ENCODE measurements at regions not wholly inside any gene's neighbourhood (a gene's known extent, or its start where the extent isn't known, plus 50 kb on each side); places are given as distances from the start of the nearest gene placed in this dataset.
"Not testable (repeated sequence)": the region's sequence is repeated elsewhere in the genome, so short reads cannot be mapped to it uniquely, and the experiment has no call there.

DNA sequence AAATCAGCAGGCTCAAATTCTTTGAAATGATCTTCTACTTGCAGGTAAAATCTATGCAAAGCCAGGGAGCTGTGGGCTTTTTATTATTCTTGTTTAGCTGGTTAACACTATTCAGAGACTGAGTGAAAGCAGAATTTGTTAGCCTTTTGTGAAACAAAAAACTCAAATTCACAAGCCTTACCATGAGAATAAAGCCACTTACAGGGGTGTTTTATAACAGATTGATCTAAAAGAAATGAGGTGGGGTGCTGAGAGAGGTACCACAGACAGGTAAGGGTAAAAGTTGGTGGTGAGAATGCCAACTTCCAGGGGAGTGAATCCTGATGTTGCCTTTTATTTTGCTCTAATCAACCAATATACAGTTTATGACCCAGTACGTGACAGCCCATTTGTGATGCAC lies 1585.6 kb downstream of the EFNA5 start:
- Mint-ChIP-seq H3K9me3 (ENCODE audit: low read depth, unreplicated experiment) (no peaks in the 10 kb centered on the region), H3K4me3 (ENCODE audit: low read depth, unreplicated experiment) (no peak overlapping the region), H3K4me1 (ENCODE audit: low read depth, unreplicated experiment) (no peaks in the 10 kb centered on the region), H3K36me3 (ENCODE audit: insufficient read depth, unreplicated experiment) (no peaks in the 10 kb centered on the region), H3K27me3 (ENCODE audit: unreplicated experiment) (no peaks in the 10 kb centered on the region), H3K27ac (ENCODE audit: unreplicated experiment) (no peak overlapping the region)
- DNase-seq = no peak
- CTCF ChIA-PET = no interaction called here
- BruUV-seq (replicated peaks) = no TSS peak
- TF ChIP-seq CTCF (IDR thresholded peaks at IDR 0.05; ENCODE audit: unreplicated experiment) = no peak
- intact Hi-C loops (cut with micrococcal nuclease; ENCODE audit: unreplicated experiment) = no loop called here

DNA sequence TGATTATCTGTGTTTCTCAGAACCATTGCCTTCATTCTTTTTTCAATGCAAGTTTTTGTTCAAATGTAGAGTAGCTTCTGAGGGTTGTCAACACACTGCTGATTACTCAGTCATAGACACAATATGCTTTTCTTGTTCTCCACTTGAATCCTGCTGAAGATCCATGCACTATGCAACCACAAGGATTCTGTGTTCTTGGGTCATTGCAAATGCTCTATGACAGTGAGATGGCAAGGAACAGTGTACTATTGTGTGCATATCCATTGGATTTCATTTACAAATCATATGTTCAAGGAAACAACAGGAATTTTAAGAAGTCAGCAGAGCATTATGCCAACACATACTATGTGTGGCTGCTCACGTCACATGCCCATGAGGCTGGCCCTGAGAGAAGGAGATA lies 1590.2 kb downstream of the EFNA5 start:
- Mint-ChIP-seq H3K9me3 (ENCODE audit: low read depth, unreplicated experiment) (no peaks in the 10 kb centered on the region), H3K27ac (ENCODE audit: unreplicated experiment) (no peak overlapping the region), H3K36me3 (ENCODE audit: insufficient read depth, unreplicated experiment) (no peaks in the 10 kb centered on the region), H3K4me1 (ENCODE audit: low read depth, unreplicated experiment) (no peaks in the 10 kb centered on the region), H3K27me3 (ENCODE audit: unreplicated experiment) (no peaks in the 10 kb centered on the region), H3K4me3 (ENCODE audit: low read depth, unreplicated experiment) (no peak overlapping the region)
- CTCF ChIA-PET = no interaction called here
- DNase-seq = no peak
- BruUV-seq (replicated peaks) = no TSS peak
- intact Hi-C loops (cut with micrococcal nuclease; ENCODE audit: unreplicated experiment) = no loop called here
- no peak for TF ChIP-seq CTCF (IDR thresholded peaks at IDR 0.05; ENCODE audit: unreplicated experiment)

- Mint-ChIP-seq H3K4me1 (ENCODE audit: low read depth, unreplicated experiment) (no peaks in the 10 kb centered on the region), H3K4me3 (ENCODE audit: low read depth, unreplicated experiment) (no peak overlapping the region), H3K27ac (ENCODE audit: unreplicated experiment) (no peak overlapping the region), H3K27me3 (ENCODE audit: unreplicated experiment) (no peaks in the 10 kb centered on the region), H3K36me3 (ENCODE audit: insufficient read depth, unreplicated experiment) (no peaks in the 10 kb centered on the region), H3K9me3 (ENCODE audit: low read depth, unreplicated experiment) (peaks cover 2% of the 10 kb centered on the region)
- no peak for TF ChIP-seq CTCF (IDR thresholded peaks at IDR 0.05; ENCODE audit: unreplicated experiment)
- intact Hi-C loops (cut with micrococcal nuclease; ENCODE audit: unreplicated experiment) = no loop called here
- DNase-seq = no peak
- BruUV-seq (replicated peaks) = no TSS peak
- CTCF ChIA-PET = no interaction called here
These were observed 1594.1 kb downstream of the EFNA5 start for GRCh38 chr5:106076655-106077054.

- Mint-ChIP-seq H3K4me1 (ENCODE audit: low read depth, unreplicated experiment) (no peaks in the 10 kb centered on the region), H3K27me3 (ENCODE audit: unreplicated experiment) (no peaks in the 10 kb centered on the region), H3K27ac (ENCODE audit: unreplicated experiment) (no peak overlapping the region), H3K9me3 (ENCODE audit: low read depth, unreplicated experiment) (peaks cover 9% of the 10 kb centered on the region), H3K36me3 (ENCODE audit: insufficient read depth, unreplicated experiment) (no peaks in the 10 kb centered on the region), H3K4me3 (ENCODE audit: low read depth, unreplicated experiment) (no peak overlapping the region)
- BruUV-seq (replicated peaks) = no TSS peak
- DNase-seq = no peak
- CTCF ChIA-PET = no interaction called here
- no peak for TF ChIP-seq CTCF (IDR thresholded peaks at IDR 0.05; ENCODE audit: unreplicated experiment)
- intact Hi-C loops (cut with micrococcal nuclease; ENCODE audit: unreplicated experiment) = no loop called here
These were observed 1598.5 kb downstream of the EFNA5 start for GRCh38 chr5:106072208-106072607.

GRCh38 chr5:106047341-106047740 lies 1623.4 kb downstream of the EFNA5 start:
- Mint-ChIP-seq H3K4me3 (ENCODE audit: low read depth, unreplicated experiment) (no peak overlapping the region), H3K27me3 (ENCODE audit: unreplicated experiment) (no peaks in the 10 kb centered on the region), H3K9me3 (ENCODE audit: low read depth, unreplicated experiment) (no peaks in the 10 kb centered on the region), H3K4me1 (ENCODE audit: low read depth, unreplicated experiment) (no peaks in the 10 kb centered on the region), H3K36me3 (ENCODE audit: insufficient read depth, unreplicated experiment) (no peaks in the 10 kb centered on the region), H3K27ac (ENCODE audit: unreplicated experiment) (no peak overlapping the region)
- no peak for TF ChIP-seq CTCF (IDR thresholded peaks at IDR 0.05; ENCODE audit: unreplicated experiment)
- intact Hi-C loops (cut with micrococcal nuclease; ENCODE audit: unreplicated experiment) = no loop called here
- CTCF ChIA-PET = no interaction called here
- no peak for DNase-seq
- no TSS peak for BruUV-seq (replicated peaks)

DNA sequence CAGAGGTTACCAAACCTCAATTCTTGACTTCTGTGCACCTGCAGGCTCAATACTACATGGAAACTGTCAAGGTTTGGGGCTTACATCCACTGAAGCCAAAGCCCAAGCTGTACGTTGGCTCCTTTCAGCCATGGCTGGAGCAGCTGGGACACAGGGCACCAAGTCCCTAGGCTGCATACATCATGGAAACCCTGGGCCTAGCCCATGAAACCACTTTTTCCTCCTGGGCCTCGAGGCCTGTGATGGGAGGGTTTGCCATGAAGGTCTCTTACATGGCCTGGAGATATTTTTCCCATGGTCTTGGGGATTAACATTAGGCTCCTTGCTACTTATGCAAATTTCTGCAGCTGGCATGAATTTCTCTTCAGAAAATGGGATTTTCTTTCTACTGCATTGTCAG lies 1638.7 kb downstream of the EFNA5 start:
- BruUV-seq (replicated peaks); intact Hi-C loops (cut with micrococcal nuclease; ENCODE audit: unreplicated experiment); DNase-seq; H3K4me1 Mint-ChIP-seq (ENCODE audit: low read depth, unreplicated experiment); H3K9me3 Mint-ChIP-seq (ENCODE audit: low read depth, unreplicated experiment); H3K27me3 Mint-ChIP-seq (ENCODE audit: unreplicated experiment); CTCF ChIA-PET; H3K27ac Mint-ChIP-seq (ENCODE audit: unreplicated experiment); H3K36me3 Mint-ChIP-seq (ENCODE audit: insufficient read depth, unreplicated experiment); H3K4me3 Mint-ChIP-seq (ENCODE audit: low read depth, unreplicated experiment): not testable (repeated sequence)

All from Calu3 (cell line).